Kidney (tissue), 13 donors: ENCODE measurements at regions not wholly inside any gene's neighbourhood (a gene's known extent, or its start where the extent isn't known, plus 50 kb on each side); places are given as distances from the start of the nearest gene placed in this dataset.

Source experiments
- DNase-seq, 5 donors: peaks; one replicate each; pipeline ENCODE4 v3.0.0-alpha.2; 2013 to 2020
- FAIRE-seq: peaks from 2 replicates; lab custom pipeline; 2012; peaks lifted over from hg19 to GRCh38; lab: Jason Lieb, UNC
- H3K27ac ChIP-seq, 2 donors: one replicate each; pipeline ENCODE4 v1.7.0; 2013; ENCODE audit warnings: low read depth in 2 of 2, low read length in 2 of 2, inconsistent platforms in 1 of 2
- H3K27me3 ChIP-seq: one replicate; pipeline ENCODE4 v1.7.1; 2013; ENCODE audit warnings: low read length, inconsistent platforms; ENCODE audit not compliant: control insufficient read depth, insufficient read depth
- H3K36me3 ChIP-seq, 3 donors: one replicate each; pipeline versions ENCODE4 v1.7.0 to v1.7.1; 2013; ENCODE audit warnings: low read length in 3 of 3, control low read depth in 1 of 3, inconsistent platforms in 1 of 3; ENCODE audit not compliant: insufficient read depth in 3 of 3, control insufficient read depth in 2 of 3
- H3K4me1 ChIP-seq, 3 donors: one replicate each; pipeline versions ENCODE4 v1.7.0 to v1.7.1; 2013; ENCODE audit warnings: low read length in 3 of 3, inconsistent platforms in 1 of 3, low read depth in 1 of 3; ENCODE audit not compliant: control insufficient read depth in 2 of 3, insufficient read depth in 2 of 3
- H3K4me3 ChIP-seq, 3 donors: one replicate each; pipeline versions ENCODE4 v1.7.0 to v1.8.1; 2013; ENCODE audit warnings: low read length in 3 of 3, control low read depth in 1 of 3, inconsistent platforms in 1 of 3
- H3K9ac ChIP-seq, 3 donors: one replicate each; pipeline versions ENCODE4 v1.7.0 to v1.7.1; 2013; ENCODE audit warnings: low read length in 3 of 3, control low read depth in 1 of 3, inconsistent platforms in 1 of 3
- H3K9me3 ChIP-seq, 3 donors: one replicate each; pipeline versions ENCODE4 v1.7.0 to v1.7.1; 2013; ENCODE audit warnings: low read length in 3 of 3, control low read depth in 1 of 3, inconsistent platforms in 1 of 3; ENCODE audit not compliant: control insufficient read depth in 2 of 3, insufficient read depth in 1 of 3
- CTCF ChIP-seq: IDR thresholded peaks from 3 replicates; pipeline ENCODE4 v1.5.1; 2012; ENCODE audit warnings: mild to moderate bottlenecking, moderate library complexity, borderline replicate concordance; ENCODE audit not compliant: insufficient read depth; ENCODE audit errors: extremely low read depth
- intact Hi-C: fragments of 100-400 bp; cut with DNase I; formaldehyde crosslinking; loops from one replicate; pipeline ENCODE4 v1.11.1; 2022
- donor health status: control.
- donor health status: control.
- donor health status: control.
- donor health status: control.
- donor health status: control.
- donor health status: DM: yes; HTN: yes; CAD: no.
- donor health status: Normal renal cell carcinoma (clear cell type).

GRCh38 chr6:82095091-82095490 is 152.5 kb downstream of the IBTK start:
- TF ChIP-seq CTCF, result no peak
- Histone ChIP-seq H3K4me1 (no peaks in the 10 kb centered on the region), H3K9ac (no peak overlapping the region), H3K9me3 (no peaks in the 10 kb centered on the region), H3K4me3 (no peak overlapping the region), H3K27me3 (no peaks in the 10 kb centered on the region), H3K27ac (no peak overlapping the region), H3K36me3 (no peaks in the 10 kb centered on the region)
- intact Hi-C loops, result no loop called here
- no peak for DNase-seq
- no peak for FAIRE-seq

DNA sequence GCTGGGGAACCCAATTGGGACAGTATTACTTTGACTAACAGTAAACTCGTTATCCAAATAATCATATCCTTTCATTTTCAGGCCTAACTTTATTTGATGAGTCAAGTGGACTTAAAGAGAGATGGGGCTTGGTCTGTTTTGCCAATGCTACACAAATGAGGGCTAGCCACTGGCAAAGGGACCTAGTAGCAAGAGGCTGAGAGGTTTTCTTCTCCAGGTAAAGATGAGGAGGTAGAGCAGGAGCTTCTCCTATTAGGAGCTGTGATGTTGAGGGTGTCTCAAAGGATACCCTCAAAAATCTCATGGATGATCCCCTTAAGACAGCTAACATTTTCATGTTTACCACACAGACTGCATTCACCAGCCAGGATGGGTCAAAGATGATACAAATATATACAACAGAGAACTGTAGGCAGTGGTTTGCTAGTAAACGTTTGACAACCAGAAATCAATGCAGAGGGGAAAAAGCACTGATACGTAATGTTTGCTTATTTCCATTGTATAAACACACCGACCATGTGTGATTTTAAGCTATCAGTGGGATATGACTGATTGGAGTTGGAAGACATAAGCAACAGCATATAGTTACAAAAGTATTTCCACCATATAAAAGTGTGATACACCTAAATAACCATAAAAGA is 153.3 kb downstream of the IBTK start:
- Histone ChIP-seq H3K27me3 (no peaks in the 10 kb centered on the region), H3K36me3 (no peaks in the 10 kb centered on the region), H3K9me3 (no peaks in the 10 kb centered on the region), H3K9ac (no peak overlapping the region), H3K4me1 (no peaks in the 10 kb centered on the region), H3K4me3 (no peak overlapping the region), H3K27ac (no peak overlapping the region)
- FAIRE-seq (no peak), DNase-seq (no peak)
- TF ChIP-seq CTCF, result no peak
- intact Hi-C loops, result no loop called here

DNA sequence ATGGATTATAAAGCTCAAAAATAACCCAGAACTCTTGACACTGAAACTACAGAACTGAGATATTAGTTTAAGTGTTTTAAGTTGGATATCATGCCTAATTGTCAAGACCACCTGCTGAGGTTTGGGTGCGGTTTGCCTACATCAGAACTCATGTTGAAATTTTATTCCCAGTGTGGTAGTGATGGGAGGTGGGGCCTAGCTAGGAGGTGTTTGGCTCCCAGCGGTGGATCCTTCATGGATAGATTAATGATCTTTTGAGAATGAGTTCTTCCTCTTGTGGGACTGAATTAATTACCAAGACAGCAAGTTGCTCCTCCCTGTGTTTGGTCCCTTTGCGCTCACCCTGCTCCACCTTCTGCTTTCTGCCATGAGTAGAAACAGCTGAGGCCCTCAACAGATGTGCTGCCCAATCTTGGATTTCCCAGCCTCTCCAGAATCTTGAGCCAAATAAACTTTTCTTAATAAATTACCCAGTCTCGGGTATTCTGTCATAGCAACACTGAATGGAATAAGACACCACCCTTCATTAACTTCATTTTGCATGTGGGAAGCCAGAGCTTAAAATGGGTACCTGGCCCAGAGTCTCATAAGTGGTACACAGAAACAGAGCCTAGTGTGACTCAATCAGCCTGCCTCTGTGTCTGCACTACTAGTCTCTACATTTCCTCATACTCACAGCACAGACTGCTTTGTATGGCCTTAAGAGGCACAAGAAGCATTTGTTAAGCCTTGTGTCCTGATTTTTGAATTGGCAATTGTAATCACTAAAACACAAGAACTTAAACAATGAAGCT is 158.4 kb downstream of the IBTK start:
- H3K9ac ChIP-seq, result no peak overlapping the region
- H3K9me3 ChIP-seq, result no peaks in the 10 kb centered on the region
- FAIRE-seq (no peak), DNase-seq (no peak)
- no peaks in the 10 kb centered on the region for H3K4me1 ChIP-seq
- no peak for TF ChIP-seq CTCF
- intact Hi-C loops, result no loop called here
- no peaks in the 10 kb centered on the region for H3K27me3 ChIP-seq
- H3K36me3 ChIP-seq, result no peaks in the 10 kb centered on the region
- no peak overlapping the region for H3K4me3 ChIP-seq
- H3K27ac ChIP-seq, result no peak overlapping the region
